A673 (cell line): ENCODE measurements at regions not wholly inside any gene's neighbourhood (a gene's known extent, or its start where the extent isn't known, plus 50 kb on each side); places are given as distances from the start of the nearest gene placed in this dataset.

Experiments used
- EZH2 ChIP-seq: fragments of 200-600 bp; sonication (generic); IDR thresholded peaks from 2 replicates; pipeline ENCODE4 v1.6.1; 2017; ENCODE audit warnings: borderline replicate concordance, low read depth, mild to moderate bottlenecking, mixed read lengths, antibody characterized with exemption, low read length; ENCODE audit not compliant: poor library complexity, severe bottlenecking
- TF ChIP-seq, protein P1 (sequence below): fragments of 300-800, 200-600 bp; sonication (generic); conservative IDR thresholded peaks from 2 replicates; pipeline ENCODE4 v1.5.1; 2017; ENCODE audit warnings: low read depth, mild to moderate bottlenecking, antibody characterized with exemption, low read length, moderate library complexity, mixed read lengths

- TF ChIP-seq, protein P1, sequence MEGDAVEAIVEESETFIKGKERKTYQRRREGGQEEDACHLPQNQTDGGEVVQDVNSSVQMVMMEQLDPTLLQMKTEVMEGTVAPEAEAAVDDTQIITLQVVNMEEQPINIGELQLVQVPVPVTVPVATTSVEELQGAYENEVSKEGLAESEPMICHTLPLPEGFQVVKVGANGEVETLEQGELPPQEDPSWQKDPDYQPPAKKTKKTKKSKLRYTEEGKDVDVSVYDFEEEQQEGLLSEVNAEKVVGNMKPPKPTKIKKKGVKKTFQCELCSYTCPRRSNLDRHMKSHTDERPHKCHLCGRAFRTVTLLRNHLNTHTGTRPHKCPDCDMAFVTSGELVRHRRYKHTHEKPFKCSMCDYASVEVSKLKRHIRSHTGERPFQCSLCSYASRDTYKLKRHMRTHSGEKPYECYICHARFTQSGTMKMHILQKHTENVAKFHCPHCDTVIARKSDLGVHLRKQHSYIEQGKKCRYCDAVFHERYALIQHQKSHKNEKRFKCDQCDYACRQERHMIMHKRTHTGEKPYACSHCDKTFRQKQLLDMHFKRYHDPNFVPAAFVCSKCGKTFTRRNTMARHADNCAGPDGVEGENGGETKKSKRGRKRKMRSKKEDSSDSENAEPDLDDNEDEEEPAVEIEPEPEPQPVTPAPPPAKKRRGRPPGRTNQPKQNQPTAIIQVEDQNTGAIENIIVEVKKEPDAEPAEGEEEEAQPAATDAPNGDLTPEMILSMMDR, result no peak
- no peak for TF ChIP-seq EZH2
Observed at GRCh38 chr6:134621858-134622257, 303.9 kb upstream of the SGK1 start.
